ENCODE measurements at regions not wholly inside any gene's neighbourhood (a gene's known extent, or its start where the extent isn't known, plus 50 kb on each side); places are given as distances from the start of the nearest gene placed in this dataset.
"Not testable (repeated sequence)": the region's sequence is repeated elsewhere in the genome, so short reads cannot be mapped to it uniquely, and the experiment has no call there.

DNA sequence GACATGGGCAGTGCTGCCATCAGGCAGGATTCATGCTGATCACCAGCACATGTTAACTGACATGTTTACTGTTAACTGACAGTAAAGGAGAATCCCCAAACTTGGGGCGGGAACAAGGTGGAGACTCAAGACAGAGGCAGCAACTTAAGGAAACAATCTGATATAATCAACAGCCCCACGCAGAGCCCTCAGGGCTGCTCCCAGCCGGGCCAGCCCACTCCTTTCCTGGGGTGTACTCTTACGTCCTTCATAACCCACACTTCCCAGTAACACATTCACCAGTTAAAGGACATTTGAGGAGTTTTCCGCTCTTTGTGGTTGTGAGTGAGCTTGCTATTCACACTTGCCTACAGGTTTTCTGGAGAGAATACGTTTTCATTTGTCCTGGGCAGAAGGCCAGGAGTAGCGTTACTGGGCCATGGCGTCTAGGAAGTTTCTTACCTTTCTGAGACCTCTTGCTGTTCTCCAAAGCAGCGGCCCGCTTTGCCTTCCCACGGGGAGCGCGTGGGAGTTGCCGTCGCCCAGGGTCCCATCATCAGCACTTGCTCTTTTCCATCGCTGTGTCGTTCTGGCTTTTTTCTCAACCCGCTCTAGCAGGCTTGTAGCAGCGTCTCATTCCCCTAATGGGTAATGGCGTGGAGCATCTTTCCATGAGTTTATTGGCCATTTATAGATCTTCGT, 56.4 kb downstream of the FOXF2 start:
- no peaks in the 10 kb centered on the region for H3K4me1 ChIP-seq (ENCODE audit: low read length)
- no peaks in the 10 kb centered on the region for H3F3A ChIP-seq (ENCODE audit: insufficient read depth, low read length)
- H3K4me3 ChIP-seq (ENCODE audit: low read length), result no peak overlapping the region
- H3K79me2 ChIP-seq (ENCODE audit: low read length), result no peaks in the 10 kb centered on the region
- H3K9me2 ChIP-seq (replicated peaks; ENCODE audit: insufficient read depth, low read length), result no peaks in the 10 kb centered on the region
- no peaks in the 10 kb centered on the region for H3K36me3 ChIP-seq (replicated peaks; ENCODE audit: insufficient read depth, low read length)
- H3K4me2 ChIP-seq (ENCODE audit: low read depth, low read length), result no peak overlapping the region
- no peaks in the 10 kb centered on the region for H3K27me3 ChIP-seq (replicated peaks; ENCODE audit: insufficient read depth, low read length)
- no peak overlapping the region for H3K9ac ChIP-seq (ENCODE audit: low read length)
- H4K20me1 ChIP-seq (ENCODE audit: insufficient read depth, low read length), result no peaks in the 10 kb centered on the region
- no peak overlapping the region for H3K27ac ChIP-seq (ENCODE audit: low read length)
- TF ChIP-seq EZH2phosphoT487 (IDR thresholded peaks at IDR 0.05; ENCODE audit: low read length) (no peak), EZH2 (optimal IDR thresholded peaks at IDR 0.05; ENCODE audit: low read depth, low read length) (no peak)
- TF ChIP-seq, protein P1, sequence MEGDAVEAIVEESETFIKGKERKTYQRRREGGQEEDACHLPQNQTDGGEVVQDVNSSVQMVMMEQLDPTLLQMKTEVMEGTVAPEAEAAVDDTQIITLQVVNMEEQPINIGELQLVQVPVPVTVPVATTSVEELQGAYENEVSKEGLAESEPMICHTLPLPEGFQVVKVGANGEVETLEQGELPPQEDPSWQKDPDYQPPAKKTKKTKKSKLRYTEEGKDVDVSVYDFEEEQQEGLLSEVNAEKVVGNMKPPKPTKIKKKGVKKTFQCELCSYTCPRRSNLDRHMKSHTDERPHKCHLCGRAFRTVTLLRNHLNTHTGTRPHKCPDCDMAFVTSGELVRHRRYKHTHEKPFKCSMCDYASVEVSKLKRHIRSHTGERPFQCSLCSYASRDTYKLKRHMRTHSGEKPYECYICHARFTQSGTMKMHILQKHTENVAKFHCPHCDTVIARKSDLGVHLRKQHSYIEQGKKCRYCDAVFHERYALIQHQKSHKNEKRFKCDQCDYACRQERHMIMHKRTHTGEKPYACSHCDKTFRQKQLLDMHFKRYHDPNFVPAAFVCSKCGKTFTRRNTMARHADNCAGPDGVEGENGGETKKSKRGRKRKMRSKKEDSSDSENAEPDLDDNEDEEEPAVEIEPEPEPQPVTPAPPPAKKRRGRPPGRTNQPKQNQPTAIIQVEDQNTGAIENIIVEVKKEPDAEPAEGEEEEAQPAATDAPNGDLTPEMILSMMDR (IDR thresholded peaks at IDR 0.05; ENCODE audit: low read length), result no peak
- no peak overlapping the region for H2AFZ ChIP-seq (ENCODE audit: low read length)
- H3K9me3 ChIP-seq (replicated peaks; ENCODE audit: insufficient read depth, low read length), result no peaks in the 10 kb centered on the region
- no peak for DNase-seq

DNA sequence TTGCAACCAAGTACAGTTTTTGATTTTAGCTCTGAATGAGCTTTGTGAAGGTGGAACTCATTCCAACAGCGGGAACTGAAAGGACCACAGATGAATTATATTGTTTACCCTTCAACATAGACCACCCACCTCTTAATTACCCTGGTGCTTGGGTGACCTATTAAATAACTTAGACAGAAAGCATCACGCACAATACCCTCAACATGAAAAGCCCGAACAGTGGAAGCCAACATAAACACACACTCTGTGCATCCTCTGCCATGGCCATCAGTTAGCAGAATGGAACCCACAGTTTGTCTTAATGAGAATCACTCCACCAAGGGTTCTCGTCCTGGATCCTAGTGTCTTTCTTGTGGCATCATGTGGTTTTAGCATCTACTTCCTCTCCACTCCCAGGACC, 60.5 kb downstream of the FOXF2 start:
- Histone ChIP-seq H3K27ac (ENCODE audit: low read length) (no peak overlapping the region), H3K27me3 (replicated peaks; ENCODE audit: insufficient read depth, low read length) (no peaks in the 10 kb centered on the region), H4K20me1 (ENCODE audit: insufficient read depth, low read length) (no peaks in the 10 kb centered on the region), H3K36me3 (replicated peaks; ENCODE audit: insufficient read depth, low read length) (no peaks in the 10 kb centered on the region), H3K79me2 (ENCODE audit: low read length) (no peaks in the 10 kb centered on the region), H3K4me2 (ENCODE audit: low read depth, low read length) (no peak overlapping the region), H3K4me1 (ENCODE audit: low read length) (no peaks in the 10 kb centered on the region), H3K9me3 (replicated peaks; ENCODE audit: insufficient read depth, low read length) (no peaks in the 10 kb centered on the region), H3K9me2 (replicated peaks; ENCODE audit: insufficient read depth, low read length) (no peaks in the 10 kb centered on the region), H2AFZ (ENCODE audit: low read length) (no peak overlapping the region), H3F3A (ENCODE audit: insufficient read depth, low read length) (no peaks in the 10 kb centered on the region), H3K9ac (ENCODE audit: low read length) (no peak overlapping the region), H3K4me3 (ENCODE audit: low read length) (no peak overlapping the region)
- no peak for DNase-seq
- TF ChIP-seq EZH2 (optimal IDR thresholded peaks at IDR 0.05; ENCODE audit: low read depth, low read length) (no peak), EZH2phosphoT487 (IDR thresholded peaks at IDR 0.05; ENCODE audit: low read length) (no peak)
- TF ChIP-seq, protein P1 (IDR thresholded peaks at IDR 0.05; ENCODE audit: low read length), result no peak

DNA sequence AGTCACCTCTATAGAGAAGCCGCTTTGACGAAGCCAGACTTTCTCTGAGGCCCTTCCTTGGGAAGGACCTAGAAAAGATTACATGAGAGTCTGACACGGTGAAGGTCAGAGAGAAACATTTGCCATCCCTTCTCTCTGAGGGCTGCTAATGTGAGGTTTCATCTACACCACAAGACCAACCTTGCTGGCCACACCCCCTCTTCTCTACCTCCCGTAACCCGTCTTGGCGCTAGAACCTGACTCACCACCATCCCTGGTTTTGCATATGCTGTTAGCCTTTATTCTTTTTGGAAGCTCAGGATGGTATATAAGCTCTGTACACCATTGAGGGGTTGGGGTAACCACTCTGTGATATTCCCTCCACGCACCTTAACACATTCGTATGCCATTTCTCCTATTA, 63.6 kb downstream of the FOXF2 start:
- TF ChIP-seq EZH2 (optimal IDR thresholded peaks at IDR 0.05; ENCODE audit: low read depth, low read length) (no peak), EZH2phosphoT487 (IDR thresholded peaks at IDR 0.05; ENCODE audit: low read length) (no peak)
- TF ChIP-seq, protein P1 (IDR thresholded peaks at IDR 0.05; ENCODE audit: low read length), result no peak
- H3K4me2 ChIP-seq (ENCODE audit: low read depth, low read length), result no peak overlapping the region
- H3K4me1 ChIP-seq (ENCODE audit: low read length), result no peaks in the 10 kb centered on the region

DNA sequence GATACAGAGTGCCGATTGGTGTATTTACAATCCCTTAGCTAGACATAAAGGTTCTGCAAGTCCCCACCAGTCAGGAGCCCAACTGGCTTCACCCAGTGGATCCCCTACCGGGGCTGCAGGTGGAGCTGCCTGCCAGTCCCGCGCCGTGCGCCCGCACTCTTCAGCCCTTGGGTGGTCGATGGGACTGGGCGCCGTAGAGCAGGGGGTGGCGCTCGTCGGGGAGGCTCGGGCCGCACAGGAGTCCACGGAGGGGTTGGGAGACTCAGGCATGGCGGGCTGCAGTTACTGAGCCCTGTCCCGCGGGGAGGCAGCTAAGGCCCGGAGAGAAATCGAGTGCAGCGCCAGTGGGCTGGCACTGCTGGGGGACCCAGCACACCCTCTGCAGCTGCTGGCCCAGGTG, 67.4 kb downstream of the FOXF2 start:
- H2AFZ ChIP-seq (ENCODE audit: low read length); H3K9me3 ChIP-seq (replicated peaks; ENCODE audit: insufficient read depth, low read length); H3K4me2 ChIP-seq (ENCODE audit: low read depth, low read length); H3F3A ChIP-seq (ENCODE audit: insufficient read depth, low read length); H3K9ac ChIP-seq (ENCODE audit: low read length); H3K79me2 ChIP-seq (ENCODE audit: low read length); H3K4me1 ChIP-seq (ENCODE audit: low read length); H3K9me2 ChIP-seq (replicated peaks; ENCODE audit: insufficient read depth, low read length); H3K27me3 ChIP-seq (replicated peaks; ENCODE audit: insufficient read depth, low read length); H4K20me1 ChIP-seq (ENCODE audit: insufficient read depth, low read length); DNase-seq; H3K4me3 ChIP-seq (ENCODE audit: low read length); H3K36me3 ChIP-seq (replicated peaks; ENCODE audit: insufficient read depth, low read length); H3K27ac ChIP-seq (ENCODE audit: low read length): not testable (repeated sequence)

More for the DNA sequence above, 63.6 kb downstream of the FOXF2 start:
- H3K9me2 ChIP-seq (replicated peaks; ENCODE audit: insufficient read depth, low read length), result no peaks in the 10 kb centered on the region
- no peaks in the 10 kb centered on the region for H3K9me3 ChIP-seq (replicated peaks; ENCODE audit: insufficient read depth, low read length)
- no peaks in the 10 kb centered on the region for H4K20me1 ChIP-seq (ENCODE audit: insufficient read depth, low read length)
- H3K4me3 ChIP-seq (ENCODE audit: low read length), result no peak overlapping the region
- no peaks in the 10 kb centered on the region for H3K27me3 ChIP-seq (replicated peaks; ENCODE audit: insufficient read depth, low read length)
- no peaks in the 10 kb centered on the region for H3K79me2 ChIP-seq (ENCODE audit: low read length)
- H3K9ac ChIP-seq (ENCODE audit: low read length), result no peak overlapping the region
- H3K27ac ChIP-seq (ENCODE audit: low read length), result no peak overlapping the region
- H3F3A ChIP-seq (ENCODE audit: insufficient read depth, low read length), result no peaks in the 10 kb centered on the region
- no peaks in the 10 kb centered on the region for H3K36me3 ChIP-seq (replicated peaks; ENCODE audit: insufficient read depth, low read length)
- H2AFZ ChIP-seq (ENCODE audit: low read length), result no peak overlapping the region
- DNase-seq, result no peak
